ENCODE measurements at regions not wholly inside any gene's neighbourhood (a gene's known extent, or its start where the extent isn't known, plus 50 kb on each side); places are given as distances from the start of the nearest gene placed in this dataset.

DNA sequence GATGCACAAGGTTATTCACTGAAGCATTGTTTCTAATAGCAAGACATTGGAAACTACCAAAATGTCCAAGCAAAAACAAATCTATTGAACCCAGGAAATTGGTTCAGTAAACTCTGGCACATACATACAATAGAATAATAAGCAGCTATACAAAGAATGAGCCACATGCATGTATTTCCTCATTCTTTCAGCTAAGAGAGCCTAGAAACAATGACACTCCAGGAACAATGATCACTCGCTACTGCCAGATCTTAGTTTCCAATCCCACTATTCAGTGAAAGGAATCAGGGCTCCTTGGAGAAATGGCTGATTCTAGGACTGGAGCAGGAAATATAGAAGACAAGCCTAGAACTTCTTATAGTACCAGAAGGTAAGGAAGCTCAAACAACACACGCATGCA is 221.9 kb upstream of the AGAP1 start:
- TF ChIP-seq, protein P1, sequence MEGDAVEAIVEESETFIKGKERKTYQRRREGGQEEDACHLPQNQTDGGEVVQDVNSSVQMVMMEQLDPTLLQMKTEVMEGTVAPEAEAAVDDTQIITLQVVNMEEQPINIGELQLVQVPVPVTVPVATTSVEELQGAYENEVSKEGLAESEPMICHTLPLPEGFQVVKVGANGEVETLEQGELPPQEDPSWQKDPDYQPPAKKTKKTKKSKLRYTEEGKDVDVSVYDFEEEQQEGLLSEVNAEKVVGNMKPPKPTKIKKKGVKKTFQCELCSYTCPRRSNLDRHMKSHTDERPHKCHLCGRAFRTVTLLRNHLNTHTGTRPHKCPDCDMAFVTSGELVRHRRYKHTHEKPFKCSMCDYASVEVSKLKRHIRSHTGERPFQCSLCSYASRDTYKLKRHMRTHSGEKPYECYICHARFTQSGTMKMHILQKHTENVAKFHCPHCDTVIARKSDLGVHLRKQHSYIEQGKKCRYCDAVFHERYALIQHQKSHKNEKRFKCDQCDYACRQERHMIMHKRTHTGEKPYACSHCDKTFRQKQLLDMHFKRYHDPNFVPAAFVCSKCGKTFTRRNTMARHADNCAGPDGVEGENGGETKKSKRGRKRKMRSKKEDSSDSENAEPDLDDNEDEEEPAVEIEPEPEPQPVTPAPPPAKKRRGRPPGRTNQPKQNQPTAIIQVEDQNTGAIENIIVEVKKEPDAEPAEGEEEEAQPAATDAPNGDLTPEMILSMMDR (IDR thresholded peaks at IDR 0.05; ENCODE audit: borderline replicate concordance, insufficient read depth, low read depth, low read length): no peak
- no peak overlapping the region for H3K4me3 ChIP-seq (ENCODE audit: low read depth, low read length)

DNA sequence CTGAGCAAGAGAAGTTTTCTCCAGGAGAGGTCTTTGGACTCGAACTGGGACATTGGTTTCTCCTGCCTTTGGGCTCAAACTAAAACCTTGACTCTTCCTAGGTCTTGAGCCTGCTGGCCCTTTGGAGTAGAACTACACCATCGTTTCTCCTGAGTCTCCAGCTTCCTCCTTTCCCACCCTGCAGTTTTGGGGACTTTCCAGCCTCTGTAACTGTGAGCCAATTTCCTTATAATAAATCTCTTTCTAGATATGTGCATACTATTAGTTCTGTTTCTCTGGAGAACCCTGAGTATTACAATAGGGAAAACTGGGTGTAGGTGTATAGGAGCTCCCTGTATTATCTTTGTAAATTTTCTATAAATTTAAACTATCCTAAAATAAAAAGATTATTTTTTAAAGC is 219.8 kb upstream of the AGAP1 start:
- no peak overlapping the region for H3K4me3 ChIP-seq (ENCODE audit: low read depth, low read length)
- TF ChIP-seq, protein P1 (IDR thresholded peaks at IDR 0.05; ENCODE audit: borderline replicate concordance, insufficient read depth, low read depth, low read length): no peak

DNA sequence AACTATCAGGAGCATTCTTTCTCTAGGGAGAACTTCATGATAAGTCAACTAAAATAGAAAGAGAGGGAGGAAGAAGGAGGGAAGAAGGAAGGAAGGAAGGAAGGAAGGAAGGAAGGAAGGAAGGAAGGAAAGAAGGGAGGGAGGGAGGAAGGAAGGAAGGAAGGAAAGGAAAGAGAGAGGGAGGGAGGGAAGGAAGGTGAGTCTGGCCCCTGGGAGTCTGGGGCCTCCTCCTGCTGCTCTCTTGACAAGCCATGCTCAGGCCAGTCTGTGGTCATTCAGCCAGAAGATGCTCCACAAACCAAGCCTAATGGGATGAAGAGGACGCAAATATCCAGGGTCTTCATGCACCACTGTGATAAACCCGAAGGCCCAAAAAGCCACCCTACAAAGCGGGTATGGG is 216.4 kb upstream of the AGAP1 start:
- TF ChIP-seq, protein P1 (IDR thresholded peaks at IDR 0.05; ENCODE audit: borderline replicate concordance, insufficient read depth, low read depth, low read length): no peak
- no peak overlapping the region for H3K4me3 ChIP-seq (ENCODE audit: low read depth, low read length)

DNA sequence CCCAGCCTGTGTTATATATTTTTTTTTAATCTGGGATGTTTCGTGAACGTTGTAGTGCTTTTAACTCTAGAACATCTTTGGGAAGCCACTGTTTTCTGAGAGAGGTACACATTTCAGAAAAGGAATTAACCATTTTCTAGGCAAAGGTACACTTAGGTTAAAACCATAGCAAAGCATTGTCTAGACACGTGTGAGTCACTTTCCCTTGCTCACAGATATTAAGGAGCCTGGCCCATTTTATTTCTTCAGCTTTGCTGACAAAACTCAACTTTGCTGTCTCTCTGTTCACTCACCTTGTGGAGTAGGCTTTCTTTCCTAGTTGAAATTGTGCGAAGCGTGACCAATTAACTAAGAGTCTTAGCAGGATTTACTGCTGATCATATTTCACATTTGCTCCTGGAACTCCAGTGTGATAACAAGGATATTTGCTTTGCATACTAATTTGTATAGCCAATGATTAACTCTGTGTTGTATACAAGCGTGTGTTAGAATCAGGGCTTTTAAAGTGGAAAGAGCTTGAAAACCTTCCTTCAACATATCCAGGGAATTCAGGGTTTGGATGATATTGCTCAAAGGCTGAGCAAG is 215.0 kb upstream of the AGAP1 start:
- TF ChIP-seq, protein P1 (IDR thresholded peaks at IDR 0.05; ENCODE audit: borderline replicate concordance, insufficient read depth, low read depth, low read length): no peak
- no peak overlapping the region for H3K4me3 ChIP-seq (ENCODE audit: low read depth, low read length)

DNA sequence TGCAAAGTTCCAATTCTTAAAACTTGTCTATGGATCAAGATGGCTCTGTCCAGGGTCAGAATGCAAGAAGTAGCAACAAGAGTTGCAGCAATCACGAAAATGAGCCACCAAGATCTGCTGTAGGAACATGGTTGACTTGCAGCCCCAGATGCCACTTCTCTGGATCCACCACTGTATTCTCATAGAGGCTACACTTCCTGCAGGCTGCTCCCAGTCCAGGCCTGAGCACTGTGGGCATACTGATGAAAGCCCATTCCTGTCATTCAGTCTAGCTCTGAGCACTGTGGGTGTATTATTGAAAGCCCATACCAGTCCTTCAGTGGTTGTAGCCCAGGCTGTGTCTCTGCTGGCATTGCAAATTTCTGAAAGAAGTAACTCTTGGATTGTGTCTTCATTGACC is 213.9 kb upstream of the AGAP1 start:
- TF ChIP-seq, protein P1 (IDR thresholded peaks at IDR 0.05; ENCODE audit: borderline replicate concordance, insufficient read depth, low read depth, low read length): no peak
- H3K4me3 ChIP-seq (ENCODE audit: low read depth, low read length): no peak overlapping the region

DNA sequence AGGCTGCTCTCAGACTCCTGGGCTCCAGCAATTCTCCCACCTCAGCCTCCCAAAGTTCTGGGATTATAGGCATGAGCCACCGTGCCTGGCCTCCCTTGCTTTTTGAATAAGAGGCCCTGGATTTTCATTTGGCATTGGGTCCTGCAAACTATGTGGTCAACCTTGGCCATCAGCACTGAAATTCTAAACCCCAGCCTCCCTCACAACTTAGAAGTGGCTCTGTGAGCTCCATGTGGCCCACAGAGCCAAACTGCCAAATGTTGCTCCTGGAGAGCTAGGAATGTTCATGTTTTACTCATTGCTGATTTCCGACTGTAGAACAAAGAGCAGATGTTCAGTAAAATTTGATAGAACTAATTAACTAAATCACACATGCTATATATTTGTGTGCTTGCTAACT is 210.6 kb upstream of the AGAP1 start:
- TF ChIP-seq, protein P1 (IDR thresholded peaks at IDR 0.05; ENCODE audit: borderline replicate concordance, insufficient read depth, low read depth, low read length): no peak
- no peak overlapping the region for H3K4me3 ChIP-seq (ENCODE audit: low read depth, low read length)

DNA sequence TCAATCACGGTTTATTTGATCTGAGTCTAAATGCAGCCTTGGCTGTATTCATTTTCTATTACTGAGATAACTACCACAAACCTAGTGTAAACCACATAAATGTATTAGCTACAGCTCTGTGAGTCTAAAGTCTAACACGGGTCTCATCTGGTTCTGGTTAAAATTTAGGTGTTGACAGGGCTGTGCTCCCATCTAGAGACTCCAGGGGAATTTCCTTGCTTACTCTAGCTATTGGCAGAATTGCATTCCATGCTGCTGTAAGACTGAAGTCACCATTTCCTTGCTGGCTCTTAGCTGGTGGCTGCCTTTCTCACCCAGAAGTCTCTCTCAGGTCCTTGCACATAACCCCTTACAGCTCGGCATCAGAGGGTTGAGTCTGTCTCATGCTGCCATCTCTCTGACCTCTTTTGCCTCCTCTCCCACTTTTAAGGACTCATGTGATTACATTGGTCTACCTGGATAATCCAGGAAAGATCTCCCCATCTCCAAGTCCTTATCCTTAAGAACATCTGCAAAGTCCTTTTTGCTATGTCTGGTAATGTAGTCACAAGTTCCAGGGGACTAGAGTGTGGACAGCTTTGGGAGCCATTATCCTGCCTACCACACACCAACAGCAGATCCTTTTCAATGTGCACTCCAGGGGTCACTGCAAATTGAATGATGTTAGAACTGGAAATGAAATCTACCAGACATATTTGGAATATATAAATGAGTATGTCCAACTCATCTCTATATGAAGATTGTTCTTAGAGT is 207.0 kb upstream of the AGAP1 start:
- TF ChIP-seq, protein P1 (IDR thresholded peaks at IDR 0.05; ENCODE audit: borderline replicate concordance, insufficient read depth, low read depth, low read length): no peak
- no peak overlapping the region for H3K4me3 ChIP-seq (ENCODE audit: low read depth, low read length)
